DOHH2 (cell line): ENCODE measurements at regions not wholly inside any gene's neighbourhood (a gene's known extent, or its start where the extent isn't known, plus 50 kb on each side); places are given as distances from the start of the nearest gene placed in this dataset.

Source experiments
- H3F3A ChIP-seq: fragments of 200-600 bp; sonication (generic), shearing (Covaris generic); 2 replicates; pipeline ENCODE4 v1.6.0; 2016; ENCODE audit warnings: antibody characterized with exemption, mild to moderate bottlenecking; ENCODE audit not compliant: control insufficient read depth, insufficient read depth
- H3K27ac ChIP-seq: fragments of 200-600 bp; sonication (generic); 2 replicates; pipeline ENCODE4 v1.5.1; 2014; ENCODE audit warnings: low read depth, mild to moderate bottlenecking, low read length, moderate library complexity
- H3K27me3 ChIP-seq: fragments of 200-600 bp; sonication (generic); 2 replicates; pipeline ENCODE4 v1.6.1; 2014; ENCODE audit warnings: mild to moderate bottlenecking, low read length, mixed read lengths; ENCODE audit not compliant: control insufficient read depth
- H3K36me3 ChIP-seq: fragments of 200-600 bp; sonication (generic); 2 replicates; pipeline ENCODE4 v1.6.1; 2014; ENCODE audit warnings: mild to moderate bottlenecking, low read length, moderate library complexity, mixed read lengths; ENCODE audit not compliant: control insufficient read depth
- H3K4me1 ChIP-seq: fragments of 200-600 bp; sonication (generic); 2 replicates; pipeline ENCODE4 v1.6.1; 2014; ENCODE audit warnings: mild to moderate bottlenecking, low read length, mixed read lengths; ENCODE audit not compliant: control insufficient read depth
- H3K4me2 ChIP-seq: fragments of 200-600 bp; sonication (generic); 2 replicates; pipeline ENCODE4 v1.6.0; 2014; ENCODE audit warnings: mild to moderate bottlenecking, low read length, moderate library complexity
- H3K4me3 ChIP-seq: fragments of 200-600 bp; sonication (generic); 2 replicates; pipeline ENCODE4 v1.5.1; 2014; ENCODE audit warnings: mild to moderate bottlenecking, low read length, mixed read lengths
- H3K79me2 ChIP-seq: fragments of 200-600 bp; sonication (generic); 2 replicates; pipeline ENCODE4 v1.6.1; 2014; ENCODE audit warnings: mild to moderate bottlenecking, low read length, mixed read lengths; ENCODE audit not compliant: control insufficient read depth
- H3K9me2 ChIP-seq: fragments of 200-600 bp; sonication (generic); replicated peaks from 2 replicates; pipeline ENCODE4 v1.6.1; 2014; ENCODE audit warnings: mild to moderate bottlenecking, low read length, mixed read lengths; ENCODE audit not compliant: control insufficient read depth
- H3K9me3 ChIP-seq: fragments of 200-600 bp; sonication (generic); 2 replicates; pipeline ENCODE4 v1.6.1; 2014; ENCODE audit warnings: antibody characterized with exemption, low read length, mixed read lengths; ENCODE audit not compliant: control insufficient read depth, insufficient read depth
- H4K20me1 ChIP-seq: fragments of 200-600 bp; sonication (generic); 2 replicates; pipeline ENCODE4 v1.6.0; 2014; ENCODE audit warnings: low read depth, mild to moderate bottlenecking, antibody characterized with exemption, low read length, moderate library complexity; ENCODE audit not compliant: control insufficient read depth, insufficient read depth
- CTCF ChIP-seq: fragments of 200-600 bp; sonication (generic); IDR thresholded peaks from one replicate; pipeline ENCODE4 v1.5.1; 2014; ENCODE audit warnings: antibody characterized with exemption, mild to moderate bottlenecking, low read depth, low read length; ENCODE audit not compliant: poor library complexity, severe bottlenecking
- EZH2phosphoT487 ChIP-seq: fragments of 200-600 bp; sonication (generic); IDR thresholded peaks from 2 replicates; pipeline ENCODE4 v1.6.1; 2017; ENCODE audit warnings: borderline replicate concordance, mild to moderate bottlenecking, antibody characterized with exemption, low read length, moderate library complexity, mixed read lengths

GRCh38 chr20:60748086-60748485, 504.0 kb upstream of the CDH4 start:
- TF ChIP-seq EZH2phosphoT487 (no peak), CTCF (no peak)
- H3K4me1 ChIP-seq = no peaks in the 10 kb centered on the region
- no peaks in the 10 kb centered on the region for H3K9me3 ChIP-seq
- no peak overlapping the region for H3K27ac ChIP-seq
- H4K20me1 ChIP-seq = no peaks in the 10 kb centered on the region
- no peaks in the 10 kb centered on the region for H3K79me2 ChIP-seq
- H3K27me3 ChIP-seq = no peaks in the 10 kb centered on the region
- no peaks in the 10 kb centered on the region for H3F3A ChIP-seq
- no peak overlapping the region for H3K4me3 ChIP-seq
- no peaks in the 10 kb centered on the region for H3K36me3 ChIP-seq
- no peak overlapping the region for H3K4me2 ChIP-seq
- H3K9me2 ChIP-seq = no peaks in the 10 kb centered on the region

DNA sequence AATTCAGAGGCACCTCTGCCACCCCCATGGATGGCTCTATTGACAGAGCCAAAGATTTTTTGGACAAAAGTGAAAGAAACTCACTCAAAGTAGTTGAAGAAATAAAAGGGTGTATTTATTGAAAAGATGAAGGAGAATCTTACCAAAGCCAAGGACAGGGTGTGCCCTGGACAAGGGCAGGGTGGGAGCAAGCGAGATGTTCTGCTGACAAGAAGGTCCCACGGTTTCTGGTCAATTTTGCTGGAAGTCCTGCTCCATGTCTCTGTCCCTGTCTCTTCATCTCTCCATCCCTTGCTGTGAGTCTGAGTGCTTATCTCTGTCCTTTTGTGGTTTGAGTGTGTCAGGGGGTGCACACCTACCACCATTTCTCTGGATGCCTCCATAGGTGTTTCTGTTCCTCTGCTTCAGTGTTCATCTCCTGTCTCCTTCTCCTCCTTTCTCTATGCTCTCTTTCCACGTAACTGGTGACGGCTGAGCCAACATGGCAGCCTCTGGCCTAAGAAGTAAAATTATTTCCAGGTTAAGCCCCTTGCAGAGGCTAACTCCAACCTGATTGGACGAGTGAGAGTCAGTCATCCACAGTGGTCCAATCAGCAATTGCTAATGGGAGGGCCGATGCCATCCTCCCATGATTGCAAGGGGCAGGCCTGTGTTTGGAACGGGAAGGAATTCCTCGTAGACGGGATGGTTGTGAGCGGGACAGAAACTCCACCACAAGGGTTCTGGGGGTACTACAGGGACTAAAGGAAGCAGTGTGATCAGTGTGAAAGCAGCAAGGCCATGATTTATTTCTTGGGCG, 502.1 kb upstream of the CDH4 start:
- Histone ChIP-seq H3K27me3 (no peaks in the 10 kb centered on the region), H3F3A (no peaks in the 10 kb centered on the region), H3K27ac (no peak overlapping the region), H3K9me2 (no peaks in the 10 kb centered on the region), H3K9me3 (no peaks in the 10 kb centered on the region), H3K4me2 (no peak overlapping the region), H3K4me1 (no peaks in the 10 kb centered on the region), H3K4me3 (no peak overlapping the region), H3K36me3 (no peaks in the 10 kb centered on the region), H3K79me2 (no peaks in the 10 kb centered on the region), H4K20me1 (no peaks in the 10 kb centered on the region)
- TF ChIP-seq CTCF (no peak), EZH2phosphoT487 (no peak)

GRCh38 chr20:60750909-60751308, 501.2 kb upstream of the CDH4 start:
- H3K79me2 ChIP-seq = no peaks in the 10 kb centered on the region
- H3F3A ChIP-seq = no peaks in the 10 kb centered on the region
- no peak overlapping the region for H3K27ac ChIP-seq
- no peaks in the 10 kb centered on the region for H3K36me3 ChIP-seq
- no peaks in the 10 kb centered on the region for H3K9me2 ChIP-seq
- no peak for TF ChIP-seq EZH2phosphoT487
- no peak for TF ChIP-seq CTCF
- H3K4me1 ChIP-seq = no peaks in the 10 kb centered on the region
- no peaks in the 10 kb centered on the region for H3K9me3 ChIP-seq
- no peaks in the 10 kb centered on the region for H3K27me3 ChIP-seq
- H4K20me1 ChIP-seq = no peaks in the 10 kb centered on the region
- H3K4me3 ChIP-seq = no peak overlapping the region
- H3K4me2 ChIP-seq = no peak overlapping the region
